K562 (cell line): ENCODE measurements at regions not wholly inside any gene's neighbourhood (a gene's known extent, or its start where the extent isn't known, plus 50 kb on each side); places are given as distances from the start of the nearest gene placed in this dataset.

Experiments
- E2F5 ChIP-seq: sonication (generic); formaldehyde crosslinking; IDR thresholded peaks from 2 replicates; pipeline ENCODE4 v1.8.0; 2022; ENCODE audit warnings: mild to moderate bottlenecking, missing genetic modification reagents
- TF ChIP-seq, protein P1 (sequence below), 3 experiments: IDR thresholded peaks in 2 of 3; conservative IDR thresholded peaks in 1 of 3; 2 replicates each; pipeline ENCODE4 v1.5.1; 2011 to 2012; ENCODE audit warnings: low read length in 3 of 3, mild to moderate bottlenecking in 3 of 3, control low read depth in 2 of 3, improper control_type of control experiment in 1 of 3, inconsistent platforms in 1 of 3, low read depth in 1 of 3, mixed read lengths in 1 of 3, moderate library complexity in 1 of 3; ENCODE audit not compliant: insufficient read depth in 2 of 3

DNA sequence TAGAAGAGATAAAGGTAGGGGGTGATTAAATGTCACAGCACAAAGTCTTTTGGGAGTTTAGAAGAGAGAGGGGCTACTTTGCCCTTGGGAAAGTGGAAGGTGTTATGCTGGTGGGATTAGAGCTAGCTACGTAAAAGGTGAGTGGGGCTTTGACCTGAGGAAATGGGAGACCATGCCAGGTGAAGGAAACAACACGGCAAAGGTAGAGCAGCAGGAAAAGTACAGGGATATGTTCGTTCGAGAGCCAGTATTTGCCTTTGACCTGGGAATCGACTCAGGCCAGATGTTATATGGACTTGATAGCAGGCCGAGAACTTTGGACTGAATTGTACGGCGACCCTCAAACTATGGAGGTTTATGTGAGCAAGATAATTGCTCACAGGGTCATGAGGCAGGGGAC, 55.7 kb upstream of the ACKR3 start:
- TF ChIP-seq, protein P1, sequence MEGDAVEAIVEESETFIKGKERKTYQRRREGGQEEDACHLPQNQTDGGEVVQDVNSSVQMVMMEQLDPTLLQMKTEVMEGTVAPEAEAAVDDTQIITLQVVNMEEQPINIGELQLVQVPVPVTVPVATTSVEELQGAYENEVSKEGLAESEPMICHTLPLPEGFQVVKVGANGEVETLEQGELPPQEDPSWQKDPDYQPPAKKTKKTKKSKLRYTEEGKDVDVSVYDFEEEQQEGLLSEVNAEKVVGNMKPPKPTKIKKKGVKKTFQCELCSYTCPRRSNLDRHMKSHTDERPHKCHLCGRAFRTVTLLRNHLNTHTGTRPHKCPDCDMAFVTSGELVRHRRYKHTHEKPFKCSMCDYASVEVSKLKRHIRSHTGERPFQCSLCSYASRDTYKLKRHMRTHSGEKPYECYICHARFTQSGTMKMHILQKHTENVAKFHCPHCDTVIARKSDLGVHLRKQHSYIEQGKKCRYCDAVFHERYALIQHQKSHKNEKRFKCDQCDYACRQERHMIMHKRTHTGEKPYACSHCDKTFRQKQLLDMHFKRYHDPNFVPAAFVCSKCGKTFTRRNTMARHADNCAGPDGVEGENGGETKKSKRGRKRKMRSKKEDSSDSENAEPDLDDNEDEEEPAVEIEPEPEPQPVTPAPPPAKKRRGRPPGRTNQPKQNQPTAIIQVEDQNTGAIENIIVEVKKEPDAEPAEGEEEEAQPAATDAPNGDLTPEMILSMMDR (IDR thresholded peaks at IDR 0.05 in 2 of 3, conservative IDR thresholded peaks at IDR 0.05 in 1 of 3; ENCODE audit: insufficient read depth in 2 of 3, low read depth in 1 of 3, low read length in 3 of 3): no peak
- no peak for TF ChIP-seq E2F5
